K562 (cell line): ENCODE measurements at regions not wholly inside any gene's neighbourhood (a gene's known extent, or its start where the extent isn't known, plus 50 kb on each side); places are given as distances from the start of the nearest gene placed in this dataset.

Source experiments
- ATAC-seq: fragments of 200-7000 bp; cut with Tn5 transposase; 3 replicates; pipeline ENCODE4 v1.9.1; 2020; ENCODE audit warnings: moderate library complexity
- BruUV-seq: library from RNA; stranded (reverse); fragments of 400-500 nt; replicated peaks from 2 replicates; lab custom pipeline; 2021; lab: Mats Ljungman, UMichigan
- CTCF ChIA-PET: fragments of 300-600 bp; formaldehyde crosslinking; extraction: SDS; loops from one replicate; lab custom pipeline; 2021; ENCODE audit warnings: low intra/inter-chr PET ratio; lab: Yijun Ruan, JAX
- POLR2A ChIA-PET: fragments of 300-600, 350-650 bp; sonication (Branson Sonifier 250); formaldehyde crosslinking; extraction: SDS; loops from one replicate; lab custom pipeline; 2021; ENCODE audit warnings: antibody characterized with exemption, inconsistent platforms; lab: Yijun Ruan, JAX
- DNase-seq, 4 experiments: peaks; one replicate each; pipeline versions ENCODE4 v3.0.0 to v3.0.0-alpha.2; 2011 to 2018; ENCODE audit warnings: low spot score in 3 of 4, mixed read lengths in 3 of 4; ENCODE audit errors: extremely low read depth in 1 of 4
- FAIRE-seq: peaks from 2 replicates; lab custom pipeline; 2011; peaks lifted over from hg19 to GRCh38; lab: Jason Lieb, UNC
- H2AFZ ChIP-seq: 2 replicates; pipeline ENCODE4 v1.6.0; 2011; ENCODE audit warnings: low read depth, low read length, control low read depth, inconsistent platforms
- H3K27ac ChIP-seq: fragments of 200-600 bp; 3 replicates; pipeline ENCODE4 v1.8.0; 2011; ENCODE audit warnings: low read depth, mild to moderate bottlenecking, control low read depth, inconsistent platforms, low read length, moderate library complexity, mixed read lengths; ENCODE audit errors: extremely low read depth
- H3K27me3 ChIP-seq, 2 experiments: fragments of 300-600 bp in 1 of 2; 2 replicates in 1 of 2; 3 replicates in 1 of 2; pipeline versions ENCODE4 v1.6.0 to v1.8.0; 2011; ENCODE audit warnings: inconsistent platforms in 2 of 2, low read length in 2 of 2, mild to moderate bottlenecking in 1 of 2, mixed read lengths in 1 of 2, moderate library complexity in 1 of 2; ENCODE audit not compliant: control insufficient read depth in 2 of 2, insufficient read depth in 2 of 2
- H3K36me3 ChIP-seq: fragments of 300-600 bp; 3 replicates; pipeline ENCODE4 v1.8.0; 2011; ENCODE audit warnings: mild to moderate bottlenecking, low read length, inconsistent platforms; ENCODE audit not compliant: control insufficient read depth, insufficient read depth
- H3K4me1 ChIP-seq, 2 experiments: fragments of 200-600 bp in 1 of 2; replicated peaks in 1 of 2; 2 replicates in 1 of 2; 3 replicates in 1 of 2; pipeline versions ENCODE4 v1.5.1 to v1.8.0; 2011; ENCODE audit warnings: inconsistent platforms in 2 of 2, low read length in 2 of 2, mild to moderate bottlenecking in 1 of 2, mixed read lengths in 1 of 2, moderate library complexity in 1 of 2; ENCODE audit not compliant: control insufficient read depth in 2 of 2, insufficient read depth in 2 of 2
- H3K4me2 ChIP-seq: 2 replicates; pipeline ENCODE4 v1.6.1; 2011; ENCODE audit warnings: low read length, control low read depth, inconsistent platforms, mixed read lengths; ENCODE audit not compliant: insufficient read depth
- H3K4me3 ChIP-seq: fragments of 200-600 bp; sonication (generic), shearing (Covaris generic); 2 replicates; pipeline ENCODE4 v1.5.1; 2016; ENCODE audit warnings: control low read depth, inconsistent platforms
- H3K79me2 ChIP-seq: fragments of 200-600 bp; 3 replicates; pipeline ENCODE4 v1.8.0; 2011; ENCODE audit warnings: low read length, inconsistent platforms; ENCODE audit not compliant: control insufficient read depth, insufficient read depth
- H3K9ac ChIP-seq, 2 experiments: 2 replicates each; pipeline versions ENCODE4 v1.6.0 to v1.6.1; 2011; ENCODE audit warnings: low read depth in 2 of 2, low read length in 2 of 2, control low read depth in 1 of 2, inconsistent platforms in 1 of 2, mild to moderate bottlenecking in 1 of 2, mixed read lengths in 1 of 2; ENCODE audit not compliant: insufficient read depth in 1 of 2
- H3K9me1 ChIP-seq: one replicate; pipeline ENCODE4 v1.6.0; 2011; ENCODE audit warnings: inconsistent platforms, mild to moderate bottlenecking, low read length, moderate library complexity; ENCODE audit not compliant: control insufficient read depth, insufficient read depth
- H3K9me3 ChIP-seq: replicated peaks from 2 replicates; pipeline ENCODE4 v1.5.1; 2011; ENCODE audit warnings: low read depth, low read length, inconsistent platforms; ENCODE audit not compliant: control insufficient read depth, insufficient read depth
- H4K20me1 ChIP-seq: replicated peaks from 2 replicates; pipeline ENCODE4 v1.6.1; 2011; ENCODE audit warnings: low read length, inconsistent platforms, mixed read lengths; ENCODE audit not compliant: control insufficient read depth, insufficient read depth
- CEBPB ChIP-seq: fragments of 450-650 bp; IDR thresholded peaks from 2 replicates; pipeline ENCODE4 v1.6.1; 2016; ENCODE audit warnings: missing genetic modification characterization, missing compliant biosample characterization
- E2F1 ChIP-seq: sonication (generic); formaldehyde crosslinking; IDR thresholded peaks from 2 replicates; pipeline ENCODE4 v1.8.1; 2023; ENCODE audit warnings: mild to moderate bottlenecking, missing genetic modification reagents, moderate library complexity
- ETS2 ChIP-seq: IDR thresholded peaks from 2 replicates; pipeline ENCODE4 v1.6.1; 2016; ENCODE audit warnings: borderline replicate concordance, missing genetic modification characterization, mild to moderate bottlenecking, moderate library complexity, missing compliant biosample characterization; ENCODE audit not compliant: poor library complexity, severe bottlenecking
- PTTG1 ChIP-seq: fragments of 450-650 bp; IDR thresholded peaks from 2 replicates; pipeline ENCODE4 v1.6.1; 2016; ENCODE audit warnings: low read depth, mild to moderate bottlenecking, missing genetic modification characterization, missing compliant biosample characterization
- RB1 ChIP-seq: fragments of 450-650 bp; IDR thresholded peaks from 2 replicates; pipeline ENCODE4 v1.6.1; 2017; ENCODE audit warnings: low read depth, mild to moderate bottlenecking
- RBBP5 ChIP-seq: fragments of 200-600 bp; sonication (generic); IDR thresholded peaks from 2 replicates; pipeline ENCODE4 v1.6.1; 2012; ENCODE audit warnings: borderline replicate concordance, mild to moderate bottlenecking, low read length, control low read depth, inconsistent platforms; ENCODE audit not compliant: insufficient read depth, poor library complexity, severe bottlenecking
- SIX5 ChIP-seq, 2 experiments: IDR thresholded peaks; 2 replicates each; pipeline ENCODE4 v1.6.1; 2011; ENCODE audit warnings: low read length in 2 of 2, borderline replicate concordance in 1 of 2, low read depth in 1 of 2, mild to moderate bottlenecking in 1 of 2, moderate library complexity in 1 of 2; ENCODE audit not compliant: insufficient read depth in 1 of 2
- STAT5A ChIP-seq: IDR thresholded peaks from 2 replicates; pipeline ENCODE4 v1.6.1; 2012; ENCODE audit warnings: low read length, inconsistent platforms, borderline replicate concordance
- ZHX1 ChIP-seq: fragments of 150-350 bp; conservative IDR thresholded peaks from 2 replicates; pipeline ENCODE4 v1.6.1; 2014; ENCODE audit warnings: low read length
- ZNF23 ChIP-seq: fragments of 250-450 bp; sonication (Bioruptor Pico); IDR thresholded peaks from 2 replicates; pipeline ENCODE4 v1.4.0; 2020; ENCODE audit warnings: mild to moderate bottlenecking
- ZNF253 ChIP-seq: fragments of 250-450 bp; sonication (Bioruptor Pico); conservative IDR thresholded peaks from 2 replicates; pipeline ENCODE4 v1.6.1; 2021; ENCODE audit warnings: mild to moderate bottlenecking
- ZNF830 ChIP-seq: fragments of 250-450 bp; sonication (Bioruptor Pico); IDR thresholded peaks from 2 replicates; pipeline ENCODE4 v1.5.0; 2021; ENCODE audit warnings: mild to moderate bottlenecking
- WGBS: fragments of 100-300 bp; shearing (Covaris generic); methylation state at CpG from one replicate; pipeline ENCODE4 v1.1.6; 2016; ENCODE audit warnings: low coverage, mixed read lengths; ENCODE audit not compliant: insufficient coverage; ENCODE audit errors: missing lambda C conversion rate; 5-methylcytosine and 5-hydroxymethylcytosine counted together
- in situ Hi-C: fragments of 300-500 bp; cut with MboI; formaldehyde crosslinking; loops from 4 replicates; pipeline ENCODE4 v1.15.0; 2018; ENCODE audit warnings: inconsistent platforms, mixed read lengths
- intact Hi-C: fragments of 100-400 bp; cut with micrococcal nuclease; formaldehyde crosslinking; loops from 2 replicates; pipeline ENCODE4 v1.14.2; 2022

- no peak for FAIRE-seq
These were observed 224.0 kb downstream of the PTBP2 start for GRCh38 chr1:96945509-96946084.

GRCh38 chr1:96955307-96956012 lies 233.9 kb downstream of the PTBP2 start:
- ATAC-seq = no peak
- Histone ChIP-seq H3K4me2 (no peak overlapping the region), H4K20me1 (no peaks in the 10 kb centered on the region), H3K4me1 (no peaks in the 10 kb centered on the region), H2AFZ (no peak overlapping the region), H3K27ac (no peak overlapping the region), H3K9ac (no peak overlapping the region), H3K9me3 (no peaks in the 10 kb centered on the region), H3K9me1 (no peaks in the 10 kb centered on the region), H3K4me3 (no peak overlapping the region), H3K36me3 (no peaks in the 10 kb centered on the region), H3K79me2 (no peaks in the 10 kb centered on the region), H3K27me3 (no peaks in the 10 kb centered on the region)
- ChIA-PET POLR2A (no interaction called here), CTCF (no interaction called here)
- 0% methylated on average over 3 of the region's 3 CpGs for WGBS
- in situ Hi-C loops (no loop called here), intact Hi-C loops (no loop called here)
- no TSS peak for BruUV-seq
- DNase-seq = no peak
- TF ChIP-seq PTTG1 (tag) (no peak), ZHX1 (no peak), ZNF830 (no peak), RBBP5 (no peak), CEBPB (tag) (no peak), STAT5A (no peak), ZNF23 (CRISPR knock-in tag) (no peak), E2F1 (no peak), ZNF253 (CRISPR knock-in tag) (no peak)
- no peak for FAIRE-seq

More at GRCh38 chr1:96945509-96946084, 224.0 kb downstream of the PTBP2 start:
- BruUV-seq = no TSS peak
- no peak overlapping the region for H3K4me2 ChIP-seq
- no peak overlapping the region for H2AFZ ChIP-seq
- no peaks in the 10 kb centered on the region for H3K27me3 ChIP-seq
- no peaks in the 10 kb centered on the region for H3K79me2 ChIP-seq
- in situ Hi-C loops = no loop called here
- CTCF ChIA-PET = no interaction called here
- no peak for ATAC-seq
- no peak overlapping the region for H3K9ac ChIP-seq
- H3K4me1 ChIP-seq = no peaks in the 10 kb centered on the region
- DNase-seq = no peak
- H3K9me1 ChIP-seq = no peaks in the 10 kb centered on the region
- H3K9me3 ChIP-seq = no peaks in the 10 kb centered on the region
- no peaks in the 10 kb centered on the region for H3K36me3 ChIP-seq
- H3K4me3 ChIP-seq = no peak overlapping the region
- intact Hi-C loops = no loop called here
- H3K27ac ChIP-seq = no peak overlapping the region
- POLR2A ChIA-PET = no interaction called here
- TF ChIP-seq SIX5 (IDR thresholded peaks at IDR 0.05; ENCODE audit: borderline replicate concordance in 1 of 2, insufficient read depth in 1 of 2, low read depth in 1 of 2, low read length in 2 of 2) = no peak
- no peak for TF ChIP-seq RB1
- no peak for TF ChIP-seq ETS2 (tag)
- WGBS = 0% methylated on average over 6 of the region's 6 CpGs
- no peaks in the 10 kb centered on the region for H4K20me1 ChIP-seq
